Islet precursor cell (in vitro differentiated cells): ENCODE measurements at regions not wholly inside any gene's neighbourhood (a gene's known extent, or its start where the extent isn't known, plus 50 kb on each side); places are given as distances from the start of the nearest gene placed in this dataset.
"Not testable (repeated sequence)": the region's sequence is repeated elsewhere in the genome, so short reads cannot be mapped to it uniquely, and the experiment has no call there.

ENCODE experiments used
- DNase-seq: peaks from one replicate; pipeline ENCODE4 v3.0.0-alpha.2; 2018

DNA sequence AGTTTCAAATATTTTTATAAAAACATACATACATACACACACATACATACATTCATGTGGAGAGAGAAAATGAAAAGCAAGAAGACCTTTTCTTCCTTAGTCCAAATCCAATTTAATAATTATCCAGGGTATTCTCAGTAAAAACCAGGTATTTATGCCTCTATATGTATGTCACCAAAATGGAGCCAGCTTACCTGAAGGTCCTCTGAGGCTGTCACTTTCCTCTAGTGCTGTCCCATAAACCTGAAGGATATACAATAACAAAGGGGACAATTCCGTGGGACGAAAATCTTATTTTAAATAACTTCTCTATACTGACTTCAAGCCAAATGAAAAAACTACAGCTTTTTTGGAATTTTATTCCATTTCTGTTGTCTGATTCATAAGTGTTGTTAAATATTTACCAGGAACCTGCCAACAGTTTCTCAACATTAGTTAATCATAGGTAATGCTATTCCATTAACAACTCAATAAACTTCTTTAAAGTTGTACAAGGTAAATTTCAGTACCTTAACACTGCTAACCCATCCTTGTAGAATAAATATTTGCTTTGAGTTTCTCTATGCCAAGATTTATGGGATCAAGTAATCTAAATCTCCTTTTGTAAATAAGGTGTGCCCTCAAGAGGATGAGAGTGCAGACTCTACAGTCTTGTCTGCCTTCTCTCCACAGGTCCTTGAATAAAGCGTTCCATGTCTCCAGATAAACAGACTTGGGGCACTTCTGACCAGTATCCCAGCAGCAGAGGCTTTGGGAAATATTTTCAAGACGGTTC lies 260.3 kb downstream of the AHR start:
- no peak for DNase-seq

DNA sequence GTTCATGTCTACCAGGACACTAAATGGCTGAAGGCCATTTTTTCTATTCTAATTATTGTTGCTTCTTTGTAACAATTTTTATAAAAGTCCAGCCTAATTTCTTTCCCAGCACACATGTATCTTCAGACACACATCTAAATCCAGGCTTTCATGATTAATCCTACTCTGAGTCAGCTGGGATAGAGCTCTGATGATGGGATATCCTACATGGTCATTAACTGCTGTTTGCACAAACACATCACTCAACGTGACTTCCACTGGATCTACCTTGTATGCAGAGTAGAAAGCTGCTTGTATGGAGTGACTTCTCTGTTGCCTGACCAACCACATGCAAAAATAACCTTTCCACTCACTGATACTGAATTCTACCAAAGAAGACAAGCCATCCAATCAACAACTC lies 260.9 kb downstream of the AHR start:
- DNase-seq = no peak

DNA sequence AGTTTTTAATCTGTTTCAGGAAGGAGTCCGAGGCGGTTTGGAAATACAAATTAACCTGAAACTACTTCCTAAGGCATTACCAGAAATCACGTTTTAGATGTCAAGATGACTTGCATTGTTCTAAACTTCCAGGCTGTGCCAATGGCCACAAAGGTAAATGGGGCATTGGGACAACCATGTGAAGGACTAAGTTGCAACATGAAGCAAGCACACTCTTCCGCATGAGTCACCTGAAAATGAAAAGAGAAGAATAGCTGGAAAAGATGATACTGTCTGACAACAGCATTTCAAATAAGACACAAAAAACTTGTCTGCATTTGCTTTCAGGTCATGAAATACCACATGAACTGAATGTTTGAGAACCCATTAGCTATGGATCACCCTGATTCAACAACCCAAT lies 262.1 kb downstream of the AHR start:
- no peak for DNase-seq

DNA sequence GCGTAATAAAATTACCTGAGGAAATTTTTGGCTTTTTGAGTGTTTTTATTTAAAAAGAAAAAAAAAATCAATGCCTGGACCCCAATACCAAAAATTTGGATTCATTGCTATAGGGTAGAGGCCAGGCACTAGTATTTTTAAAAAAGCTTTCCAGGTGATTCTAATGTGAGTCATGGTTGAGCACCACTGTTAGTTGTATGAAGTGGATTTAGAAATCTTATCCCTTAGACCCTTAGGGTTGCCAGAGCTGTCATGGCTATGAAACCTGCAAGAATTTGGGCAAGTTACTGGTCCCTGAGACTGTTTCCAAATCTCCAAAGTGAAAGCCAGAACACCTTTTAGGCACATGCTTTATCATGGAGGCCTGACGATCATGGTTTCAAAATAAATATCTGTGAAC lies 262.5 kb downstream of the AHR start:
- DNase-seq = no peak

DNA sequence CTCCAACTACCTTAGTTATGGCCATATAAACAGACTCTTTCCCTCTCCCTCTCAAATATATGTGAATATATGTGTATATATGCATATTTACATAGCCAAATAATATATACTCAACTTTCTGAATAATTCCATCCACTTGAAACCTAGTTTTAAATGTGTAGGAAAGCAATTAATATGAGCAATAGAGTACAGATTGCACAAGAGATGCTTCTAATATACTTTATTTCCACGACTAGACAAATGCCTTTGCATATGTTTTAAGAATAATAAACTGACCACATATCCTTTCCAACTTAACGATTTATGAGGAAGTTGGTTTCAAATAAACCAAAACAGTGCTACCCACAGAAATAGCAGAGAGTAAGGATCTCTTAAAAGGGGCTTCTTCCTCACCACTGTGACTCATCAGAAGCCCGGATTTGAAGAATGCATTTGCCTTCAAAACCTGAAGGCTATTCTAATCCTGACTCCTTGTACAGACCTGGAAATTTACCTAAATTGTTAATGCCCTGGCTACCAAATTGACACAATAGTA lies 266.3 kb downstream of the AHR start:
- no peak for DNase-seq

DNA sequence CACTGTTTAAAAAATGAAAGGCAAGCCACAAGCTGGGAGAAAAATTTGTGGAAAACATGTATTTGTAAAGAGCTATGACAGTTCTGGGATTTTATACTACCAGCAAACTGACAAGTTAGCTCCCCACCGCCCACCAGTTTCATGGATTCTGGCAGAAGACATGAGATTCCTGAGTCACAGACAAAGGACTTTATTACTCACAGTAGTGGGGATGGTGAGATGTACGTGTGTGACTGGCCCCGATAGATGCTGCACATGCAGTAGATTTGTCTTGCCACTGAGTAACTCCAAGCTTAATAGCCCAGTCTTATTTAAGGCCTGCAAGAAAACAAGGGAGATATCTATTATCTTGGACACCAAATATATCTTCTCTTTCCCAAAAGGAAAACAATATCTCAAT lies 281.7 kb downstream of the AHR start:
- DNase-seq = no peak

DNA sequence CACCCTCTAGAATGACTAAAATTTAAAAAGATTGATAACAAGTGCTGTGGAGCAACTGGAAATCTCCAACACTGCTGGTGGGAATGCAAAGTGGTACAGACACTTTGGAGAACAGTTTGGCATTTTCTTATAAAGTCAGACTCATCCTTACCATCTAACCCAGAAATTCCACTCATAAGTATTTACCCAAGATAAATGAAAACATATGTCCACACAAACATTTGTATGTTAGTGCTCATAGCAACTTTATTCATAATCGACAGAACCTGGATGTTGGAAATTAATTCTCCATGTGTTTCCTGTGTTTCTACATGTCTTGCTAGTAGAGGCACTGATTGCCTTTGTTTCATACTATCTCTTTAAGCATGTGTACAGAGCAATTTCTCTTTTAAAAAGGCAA lies 282.4 kb downstream of the AHR start:
- DNase-seq = no peak

DNA sequence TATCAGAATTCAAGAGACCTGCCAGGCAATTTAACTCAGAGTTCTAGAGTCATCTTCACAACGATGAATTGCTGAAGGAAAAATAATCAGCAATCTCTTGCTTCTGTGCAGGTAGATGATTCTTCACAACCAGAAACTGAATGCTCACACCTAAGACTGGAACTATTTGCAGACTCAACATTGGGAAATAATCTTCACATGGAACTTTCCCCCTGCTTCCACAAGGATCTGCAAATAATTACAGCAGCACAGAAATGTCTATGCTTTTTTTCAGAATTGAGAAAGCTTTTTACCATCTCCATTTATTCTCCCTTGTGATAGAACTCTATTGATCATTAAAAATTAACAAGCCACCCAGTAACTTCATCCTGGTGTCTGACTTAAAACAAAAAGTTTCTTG lies 282.8 kb downstream of the AHR start:
- DNase-seq = no peak

DNA sequence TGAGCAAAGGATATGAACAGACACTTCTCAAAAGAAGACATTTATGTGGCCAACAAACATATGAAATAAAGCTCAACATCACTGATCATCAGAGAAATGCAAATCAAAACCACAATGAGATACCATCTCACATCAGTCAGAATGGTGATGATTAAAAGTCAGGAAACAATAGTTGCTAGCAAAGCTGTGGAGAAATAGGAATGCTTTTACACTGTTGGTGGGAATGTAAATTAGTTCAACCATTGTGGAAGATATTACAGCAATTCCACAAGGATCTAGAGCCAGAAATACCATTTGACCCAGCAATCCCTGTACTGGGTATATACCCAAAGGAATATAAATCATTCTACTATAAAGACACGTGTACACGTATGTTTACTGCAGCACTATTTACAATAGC lies 284.2 kb downstream of the AHR start:
- not testable (repeated sequence) for DNase-seq

DNA sequence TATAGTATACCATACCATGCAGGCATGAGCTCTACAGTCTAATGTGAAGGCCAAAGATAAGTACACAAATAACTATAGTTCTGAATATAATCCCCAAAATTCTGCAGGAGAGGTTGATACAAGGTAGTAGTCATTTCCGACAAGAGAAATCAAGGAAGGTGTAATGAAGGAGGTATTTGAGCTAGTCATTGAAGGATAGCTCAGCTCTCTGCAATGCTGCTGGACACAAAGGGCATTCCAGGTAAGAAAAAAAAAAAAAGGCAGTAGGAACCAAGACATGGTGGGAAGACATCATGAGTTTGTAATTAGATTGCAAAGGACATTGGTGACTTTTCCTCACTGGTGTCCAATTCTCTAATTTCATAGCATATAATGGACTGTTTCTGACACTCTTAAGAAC lies 285.3 kb downstream of the AHR start:
- DNase-seq = no peak

DNA sequence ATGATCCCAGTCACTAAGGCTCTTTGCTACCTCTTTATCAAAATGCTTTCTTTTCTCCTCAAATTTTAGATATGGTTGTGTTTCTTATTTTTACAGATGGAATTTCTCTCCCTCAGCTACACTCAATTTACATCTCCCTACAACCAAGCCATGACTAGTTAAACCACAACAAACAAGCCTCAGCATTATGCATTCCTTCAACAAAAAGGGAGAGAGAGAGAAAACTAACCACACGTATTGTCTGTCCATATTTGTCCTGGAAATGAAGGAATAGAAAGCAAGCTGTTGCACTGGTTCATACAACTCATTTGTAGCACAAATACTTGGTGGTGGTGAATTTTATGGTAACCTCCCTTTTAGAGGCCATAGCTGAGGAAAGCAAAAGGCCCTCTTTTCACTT lies 286.4 kb downstream of the AHR start:
- DNase-seq = no peak

DNA sequence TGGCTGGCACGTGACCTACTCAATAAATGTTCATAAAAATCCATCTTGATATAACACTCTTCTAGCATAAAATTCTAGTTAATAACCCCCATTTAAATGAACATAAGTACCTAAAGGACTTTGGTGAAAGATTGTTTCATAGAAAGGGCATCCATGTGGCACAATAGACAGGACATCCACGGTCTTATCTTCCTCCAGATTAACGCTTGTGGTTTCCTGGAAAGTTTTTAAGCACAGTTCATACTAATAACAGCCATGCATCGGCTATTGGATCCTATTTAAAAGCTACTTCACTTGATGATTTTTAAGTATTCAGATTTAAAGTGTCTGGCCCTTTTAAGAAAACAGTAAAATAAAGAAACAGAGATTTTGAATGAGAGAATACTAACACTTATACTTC lies 288.3 kb downstream of the AHR start:
- no peak for DNase-seq

DNA sequence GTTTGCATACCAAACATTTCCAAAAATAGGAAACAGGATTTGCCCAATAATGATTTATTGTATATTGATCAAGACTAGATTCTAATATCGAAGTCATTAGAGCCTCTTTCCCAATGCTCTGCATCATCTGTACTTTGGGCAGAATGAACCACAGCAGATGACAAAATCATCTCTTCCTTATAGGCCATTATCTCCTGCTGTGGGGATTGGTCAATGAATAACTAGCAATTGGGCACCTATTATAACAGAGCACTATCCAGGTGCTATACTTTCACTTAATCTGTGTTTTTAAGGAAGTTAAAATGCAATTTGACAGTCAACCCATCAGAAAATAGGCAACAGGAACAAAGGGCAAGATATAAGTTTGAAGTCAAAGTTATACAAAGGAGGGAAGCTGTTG lies 290.3 kb downstream of the AHR start:
- no peak for DNase-seq

DNA sequence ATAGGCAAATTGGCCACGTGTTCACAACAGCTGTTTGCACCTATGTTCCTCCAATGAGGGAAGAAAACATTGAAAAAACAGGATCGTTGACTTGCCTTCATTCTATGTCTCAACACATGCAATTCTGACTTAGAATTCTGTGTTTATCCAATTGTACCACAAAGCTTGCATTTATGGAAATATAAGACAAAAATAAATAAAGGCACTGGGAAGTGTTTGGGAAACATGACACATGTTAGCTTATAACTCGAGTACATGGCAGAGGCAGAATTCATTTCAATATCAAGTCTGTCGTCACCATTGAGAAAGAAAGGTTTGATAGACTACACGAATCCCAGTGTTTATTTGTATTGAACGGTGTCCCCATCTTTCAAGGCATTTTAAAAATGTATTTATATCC lies 291.2 kb downstream of the AHR start:
- DNase-seq = no peak

DNA sequence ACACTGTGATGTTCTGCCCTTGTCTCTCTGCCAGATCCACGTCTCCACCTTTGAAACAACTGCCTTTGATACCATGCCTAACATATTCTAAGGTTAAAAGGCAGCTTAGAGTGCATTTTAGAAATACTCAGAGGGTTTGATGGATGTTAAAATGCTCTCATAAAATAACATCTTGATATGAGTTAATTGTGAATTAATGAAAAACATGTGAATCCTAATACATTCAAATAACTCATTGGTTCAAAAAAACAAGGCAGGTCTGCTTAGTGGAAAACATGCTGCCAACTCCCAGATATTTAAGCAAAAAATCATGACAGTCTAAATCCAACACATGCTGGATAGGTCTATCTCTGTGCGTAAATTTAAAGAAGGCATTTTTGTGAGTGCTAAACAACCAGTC lies 291.8 kb downstream of the AHR start:
- DNase-seq = no peak

DNA sequence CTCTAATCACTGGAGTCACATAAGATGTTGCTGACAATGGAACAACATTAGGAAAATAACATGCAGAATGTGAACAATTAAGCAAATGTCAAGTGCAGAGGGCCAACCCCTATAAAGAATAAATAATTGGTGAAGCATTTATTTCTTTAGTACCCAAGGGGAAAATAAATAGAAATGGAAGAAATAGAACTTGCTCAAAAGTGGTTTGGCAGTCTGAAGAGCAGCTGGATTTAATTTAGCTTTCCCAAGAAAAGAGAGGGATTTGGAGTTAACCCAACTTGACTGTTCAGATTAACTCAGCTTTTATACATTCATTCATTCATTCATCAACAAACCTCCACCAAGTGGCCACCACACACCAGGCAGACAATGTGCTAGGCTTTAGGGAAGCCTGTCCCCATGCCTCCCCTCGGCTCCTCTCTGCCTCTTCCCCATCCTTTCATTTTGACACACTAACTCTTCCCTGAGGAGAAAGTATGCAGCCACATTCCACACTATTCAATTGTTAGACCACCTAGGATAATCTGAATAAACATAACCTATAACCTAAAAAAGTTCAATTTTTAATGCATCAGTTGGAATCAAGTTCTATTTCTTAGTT lies 295.5 kb downstream of the AHR start:
- no peak for DNase-seq

DNA sequence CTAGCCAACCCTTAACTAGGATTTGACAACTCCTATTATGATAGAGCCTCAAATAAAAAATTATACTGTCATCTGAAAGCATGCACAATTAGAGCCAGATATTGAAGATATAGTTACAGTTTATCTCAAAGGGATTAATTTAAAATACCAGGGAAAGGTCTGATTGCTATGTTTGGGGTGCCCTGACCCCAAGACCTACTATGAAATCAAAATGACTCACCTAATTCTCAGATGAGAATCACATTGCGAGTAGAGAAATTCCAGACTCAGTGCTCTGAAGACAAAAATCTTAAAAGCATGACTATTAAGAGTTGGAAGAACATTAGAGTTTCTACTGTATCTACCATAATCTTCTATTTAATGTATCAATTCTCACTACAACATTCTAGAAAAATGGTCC lies 297.1 kb downstream of the AHR start:
- no peak for DNase-seq

DNA sequence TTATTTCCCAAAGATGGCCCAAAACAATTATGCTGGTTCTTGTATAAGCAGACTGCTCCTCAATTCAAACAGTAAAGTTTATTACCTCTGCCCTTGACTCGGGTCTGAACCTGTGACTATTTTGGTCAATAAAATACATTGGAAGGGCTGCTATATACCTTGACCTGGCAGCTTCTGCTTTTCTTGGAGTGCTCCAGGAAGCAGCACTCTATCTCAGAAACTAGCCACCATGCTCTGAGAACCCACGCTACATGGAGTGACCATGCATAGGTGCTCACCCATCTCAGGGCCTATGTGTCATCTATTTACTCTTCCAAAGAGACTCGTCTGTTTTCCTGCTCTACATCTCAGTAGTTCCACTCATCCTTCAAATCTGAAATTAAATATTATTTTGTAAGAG lies 299.9 kb downstream of the AHR start:
- DNase-seq = no peak

DNA sequence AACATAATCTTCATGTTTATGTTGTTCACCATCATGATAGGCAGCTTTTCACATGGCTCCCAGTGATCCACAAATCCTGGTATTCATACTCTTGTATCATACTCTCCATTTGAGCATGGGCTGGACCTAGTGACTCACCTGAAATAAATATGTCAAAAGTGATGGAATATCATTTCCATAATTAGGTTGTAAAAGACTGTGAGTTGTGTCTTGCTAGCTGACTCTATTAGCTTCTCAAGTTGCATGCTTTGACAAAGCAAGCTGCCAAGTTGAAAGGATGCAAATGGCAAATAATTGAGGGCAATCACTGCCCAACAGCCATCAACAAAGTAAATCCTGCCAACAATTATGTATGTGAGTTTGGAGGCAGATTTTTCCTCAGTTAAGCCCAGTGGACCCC lies 300.4 kb downstream of the AHR start:
- DNase-seq = no peak

DNA sequence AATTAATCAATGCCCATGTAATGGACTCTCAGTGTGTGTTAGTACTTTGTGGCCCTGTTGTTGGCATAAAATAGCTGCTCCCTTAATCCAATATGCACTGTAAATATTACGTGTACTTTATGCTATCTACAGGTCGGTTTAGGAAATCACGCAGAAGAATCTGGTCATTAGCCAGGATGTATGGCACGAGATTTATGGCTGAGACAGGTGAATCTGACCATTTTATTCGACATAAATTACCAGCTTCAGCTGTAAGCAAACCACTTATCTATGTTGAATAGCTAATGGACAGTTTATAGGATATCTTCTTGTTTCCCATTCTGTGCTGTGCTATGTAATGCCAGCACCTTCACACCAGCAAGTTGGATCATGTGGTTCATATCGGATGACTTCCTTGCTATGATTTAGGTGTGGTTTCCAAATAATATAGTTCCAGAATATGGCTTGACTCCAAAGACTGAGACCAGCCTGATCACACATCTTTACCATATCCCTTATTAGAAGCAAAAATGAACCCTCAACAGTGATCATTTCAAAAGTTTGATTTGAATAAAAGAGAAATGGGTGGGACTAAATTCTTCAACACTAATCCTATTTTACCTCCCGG lies 301.4 kb downstream of the AHR start:
- DNase-seq = no peak

DNA sequence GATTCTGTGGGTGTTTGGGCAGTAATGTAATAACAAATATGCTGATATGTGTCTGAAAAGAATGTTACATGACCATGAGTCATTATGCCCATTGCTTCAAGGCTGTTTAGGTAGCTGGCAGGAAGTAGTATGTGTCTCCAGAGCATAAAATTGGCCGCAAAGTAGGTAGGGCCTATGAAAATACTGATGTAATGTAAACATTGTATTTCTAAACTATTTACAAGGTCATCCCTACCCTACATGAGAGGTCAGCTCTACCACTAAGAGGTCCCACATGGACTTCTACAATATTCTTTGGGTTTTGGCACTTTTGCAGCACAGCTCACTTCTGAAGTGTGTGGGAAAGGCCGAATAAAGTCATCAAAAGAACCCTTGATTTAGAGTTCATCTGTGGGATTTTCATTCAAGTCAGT lies 301.9 kb downstream of the AHR start:
- no peak for DNase-seq

DNA sequence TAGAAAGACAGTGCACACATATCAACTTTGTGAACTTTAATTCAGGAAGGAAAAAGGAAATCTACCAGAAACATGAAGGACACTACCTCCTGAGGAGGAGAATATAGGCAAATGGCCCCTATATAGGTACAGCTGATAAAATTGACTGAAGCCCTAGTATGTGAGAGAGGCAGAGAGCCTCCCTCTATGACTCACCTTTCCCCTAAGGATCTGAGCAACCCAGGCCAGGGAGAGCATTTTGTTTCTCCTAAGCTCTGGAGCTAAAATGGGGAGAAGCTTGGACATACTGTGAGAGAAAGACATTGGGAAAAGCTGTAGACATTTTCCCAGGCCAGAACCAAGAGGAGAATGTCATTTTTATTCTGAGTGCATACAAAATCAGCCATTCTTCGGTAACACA lies 303.5 kb downstream of the AHR start:
- no peak for DNase-seq

DNA sequence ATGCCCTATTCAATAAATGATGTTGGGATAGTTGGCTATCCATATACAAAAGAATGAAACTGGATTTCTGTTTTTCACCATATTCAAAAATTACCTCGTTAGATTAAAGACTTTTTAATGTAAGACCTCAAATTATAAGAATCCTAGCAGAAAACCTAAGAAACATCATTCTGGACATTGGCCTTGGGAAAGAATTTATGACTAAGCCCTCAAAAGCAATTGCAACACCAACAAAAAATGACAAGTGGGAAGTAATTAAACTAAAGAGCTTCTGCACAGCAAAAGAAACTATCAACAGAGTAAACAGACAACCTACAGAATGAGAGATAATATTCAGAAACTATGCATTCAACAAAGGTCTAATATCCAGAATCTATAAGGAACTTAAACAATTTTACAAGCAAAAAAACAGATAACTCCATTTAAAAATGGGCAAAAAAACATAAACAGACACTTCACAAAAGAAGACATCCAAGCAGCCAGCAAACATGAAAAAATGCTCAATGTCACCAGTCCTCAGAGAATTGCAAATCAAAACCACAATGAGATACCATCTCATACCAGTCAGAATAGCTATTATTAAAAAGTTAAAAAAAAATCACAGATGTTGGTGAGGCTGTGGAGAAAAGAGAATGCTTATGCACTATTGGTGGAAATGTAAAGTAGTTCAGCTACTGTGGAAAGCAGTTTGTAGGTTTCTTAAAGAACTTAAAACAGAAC lies 309.8 kb downstream of the AHR start:
- no peak for DNase-seq

DNA sequence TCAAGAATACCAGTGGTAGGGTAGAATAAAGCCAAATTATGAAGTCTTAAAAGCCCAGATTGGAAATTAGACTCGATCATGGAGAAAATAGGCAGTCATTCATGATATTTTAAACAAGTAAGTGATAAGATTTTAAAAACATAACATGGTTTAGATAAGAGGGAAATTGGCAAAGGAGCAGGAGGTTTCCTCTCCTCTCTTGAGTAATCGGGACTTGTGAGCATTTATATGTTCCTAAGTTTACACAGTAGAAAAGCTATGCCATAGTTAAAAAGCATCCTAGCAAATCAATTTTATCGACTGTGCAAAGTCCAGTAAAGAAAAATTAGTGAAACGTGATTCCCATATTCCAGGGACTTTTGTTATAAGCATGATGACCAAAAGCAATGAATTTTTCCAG lies 313.2 kb downstream of the AHR start:
- no peak for DNase-seq
